A549 (cell line): ENCODE measurements at regions not wholly inside any gene's neighbourhood (a gene's known extent, or its start where the extent isn't known, plus 50 kb on each side); places are given as distances from the start of the nearest gene placed in this dataset.

Source experiments
- CTCF ChIP-seq: fragments of >200 bp; sonication (Bioruptor Twin); formaldehyde crosslinking; IDR thresholded peaks from 3 replicates; pipeline ENCODE4 v1.5.1; 2016
- EP300 ChIP-seq, 2 experiments: fragments of >200 bp; sonication (Bioruptor Twin); formaldehyde crosslinking; IDR thresholded peaks; 2 replicates in 1 of 2; 3 replicates in 1 of 2; pipeline ENCODE4 v1.6.1; 2016 to 2017
- HDAC2 ChIP-seq: fragments of 200-600 bp; sonication (generic); IDR thresholded peaks from 2 replicates; pipeline ENCODE4 v1.6.1; 2016
- HEYL ChIP-seq: fragments of 250-450 bp; sonication (Bioruptor Pico); IDR thresholded peaks from 2 replicates; pipeline ENCODE4 v1.8.0; 2021; ENCODE audit warnings: mild to moderate bottlenecking, moderate library complexity
- POLR2A ChIP-seq: IDR thresholded peaks from 2 replicates; pipeline ENCODE4 v1.6.1; 2012; ENCODE audit warnings: mild to moderate bottlenecking, low read length
- REST ChIP-seq: fragments of 200-600 bp; sonication (generic); IDR thresholded peaks from 2 replicates; pipeline ENCODE4 v1.6.1; 2016; ENCODE audit warnings: antibody characterized with exemption, mild to moderate bottlenecking, moderate library complexity
- TFCP2L1 ChIP-seq: fragments of 250-450 bp; sonication (Bioruptor Pico); IDR thresholded peaks from 2 replicates; pipeline ENCODE4 v1.5.0; 2021; ENCODE audit warnings: mild to moderate bottlenecking
- USF2 ChIP-seq: fragments of 450-650 bp; IDR thresholded peaks from 2 replicates; pipeline ENCODE4 v1.6.1; 2014; ENCODE audit warnings: antibody characterized with exemption

- TF ChIP-seq HEYL (CRISPR knock-in tag) (no peak), CTCF (no peak), REST (no peak), HDAC2 (no peak), USF2 (no peak), POLR2A (no peak), EP300 (IDR thresholded peaks at IDR 0.05) (no peak), TFCP2L1 (no peak)
These were observed 62.3 kb upstream of the PARP4 start for GRCh38 chr13:24574847-24575246.
